ENCODE measurements at regions not wholly inside any gene's neighbourhood (a gene's known extent, or its start where the extent isn't known, plus 50 kb on each side); places are given as distances from the start of the nearest gene placed in this dataset.

GRCh38 chr5:28310696-28311095 lies 1272.3 kb upstream of the CDH9 start:
- TF ChIP-seq CTCF (conservative IDR thresholded peaks at IDR 0.05 in 1 of 2, IDR thresholded peaks at IDR 0.05 in 1 of 2; ENCODE audit: low read depth in 1 of 2, low read length in 2 of 2) (no peak), EZH2 (IDR thresholded peaks at IDR 0.05; ENCODE audit: low read length, missing control alignments) (no peak)

Data from fibroblast of lung (primary cell).